OCI-LY1 (cell line): ENCODE measurements at regions not wholly inside any gene's neighbourhood (a gene's known extent, or its start where the extent isn't known, plus 50 kb on each side); places are given as distances from the start of the nearest gene placed in this dataset.
"Not testable (repeated sequence)": the region's sequence is repeated elsewhere in the genome, so short reads cannot be mapped to it uniquely, and the experiment has no call there.

Experiments used
- H2AFZ ChIP-seq: fragments of 200-600 bp; sonication (generic), shearing (Covaris generic); 2 replicates; pipeline ENCODE4 v1.6.0; 2014; ENCODE audit warnings: antibody characterized with exemption, mild to moderate bottlenecking, low read length
- H3F3A ChIP-seq: fragments of 200-600 bp; sonication (generic), shearing (Covaris generic); 2 replicates; pipeline ENCODE4 v1.6.0; 2014; ENCODE audit warnings: mild to moderate bottlenecking, antibody characterized with exemption, low read length, moderate library complexity; ENCODE audit not compliant: insufficient read depth
- H3K27ac ChIP-seq: fragments of 200-600 bp; sonication (generic); 2 replicates; pipeline ENCODE4 v1.5.1; 2014; ENCODE audit warnings: low read length, mixed run types, mild to moderate bottlenecking, low read depth; ENCODE audit not compliant: poor library complexity, severe bottlenecking
- H3K27me3 ChIP-seq: fragments of 200-600 bp; sonication (generic); 2 replicates; pipeline ENCODE4 v1.6.0; 2014; ENCODE audit warnings: antibody characterized with exemption, mild to moderate bottlenecking, low read length, moderate library complexity; ENCODE audit not compliant: insufficient read depth
- H3K36me3 ChIP-seq: fragments of 200-600 bp; sonication (generic); 2 replicates; pipeline ENCODE4 v1.6.1; 2014; ENCODE audit warnings: mild to moderate bottlenecking, antibody characterized with exemption, low read length, moderate library complexity, mixed read lengths; ENCODE audit not compliant: insufficient read depth
- H3K4me1 ChIP-seq: fragments of 200-600 bp; sonication (generic); 2 replicates; pipeline ENCODE4 v1.5.1; 2014; ENCODE audit warnings: mild to moderate bottlenecking, low read length, moderate library complexity; ENCODE audit not compliant: insufficient read depth, severe bottlenecking
- H3K4me2 ChIP-seq: fragments of 200-600 bp; sonication (generic), shearing (Covaris generic); 2 replicates; pipeline ENCODE4 v1.6.1; 2014; ENCODE audit warnings: low read length
- H3K4me3 ChIP-seq: fragments of 200-600 bp; sonication (generic); 2 replicates; pipeline ENCODE4 v1.5.1; 2014; ENCODE audit warnings: low read length, low read depth, mild to moderate bottlenecking, mixed read lengths; ENCODE audit not compliant: poor library complexity, severe bottlenecking
- H3K79me2 ChIP-seq: fragments of 200-600 bp; shearing (Covaris generic); 2 replicates; pipeline ENCODE4 v1.6.1; 2016; ENCODE audit warnings: mixed run types, low read length, mixed read lengths; ENCODE audit not compliant: insufficient read depth
- H3K9ac ChIP-seq: fragments of 200-600 bp; sonication (generic), shearing (Covaris generic); 2 replicates; pipeline ENCODE4 v1.6.1; 2014; ENCODE audit warnings: mild to moderate bottlenecking, low read length, mixed read lengths
- H3K9me2 ChIP-seq: fragments of 200-600 bp; sonication (generic), shearing (Covaris generic); 2 replicates; pipeline ENCODE4 v1.6.1; 2014; ENCODE audit warnings: low read depth, mild to moderate bottlenecking, low read length, mixed read lengths
- H3K9me3 ChIP-seq: fragments of 200-600 bp; shearing (Covaris generic); 2 replicates; pipeline ENCODE4 v1.6.1; 2014; ENCODE audit warnings: low read length, mixed read lengths
- H4K20me1 ChIP-seq: fragments of 200-600 bp; sonication (generic), shearing (Covaris generic); 2 replicates; pipeline ENCODE4 v1.6.0; 2016; ENCODE audit warnings: mild to moderate bottlenecking, low read length; ENCODE audit not compliant: insufficient read depth
- EZH2 ChIP-seq: fragments of 200-600 bp; sonication (generic), shearing (Covaris generic); IDR thresholded peaks from 2 replicates; pipeline ENCODE4 v1.8.0; 2017; ENCODE audit warnings: borderline replicate concordance, mixed run types, mild to moderate bottlenecking, antibody characterized with exemption, low read length, moderate library complexity, mixed read lengths
- TF ChIP-seq, protein P1 (sequence below): fragments of 200-600 bp; sonication (generic), shearing (Covaris generic); IDR thresholded peaks from 2 replicates; pipeline ENCODE4 v1.5.1; 2017; ENCODE audit warnings: mild to moderate bottlenecking, antibody characterized with exemption, low read length, moderate library complexity, mixed read lengths

DNA sequence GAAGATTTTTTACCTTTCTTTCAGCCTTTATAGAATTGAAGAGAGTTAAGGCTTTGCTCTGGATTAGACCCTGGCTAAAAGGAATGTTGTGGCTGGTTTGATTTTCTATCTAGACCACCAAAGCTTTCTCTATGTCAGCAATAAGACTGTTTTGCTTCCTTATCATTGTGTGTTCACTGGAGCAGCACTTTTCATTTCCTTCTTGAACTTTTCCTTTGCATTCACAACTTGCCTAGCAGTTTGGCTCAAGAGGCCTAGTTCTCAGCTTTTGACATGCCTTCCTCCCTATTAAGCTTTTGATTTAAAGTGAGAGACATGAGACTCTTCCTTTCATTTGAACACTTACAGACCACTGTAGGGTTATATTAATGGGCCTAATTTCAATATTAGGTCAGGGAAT lies 64.1 kb upstream of the USP15 start:
- Histone ChIP-seq H3K27me3 (no peaks in the 10 kb centered on the region), H3K4me1 (no peaks in the 10 kb centered on the region), H3K9ac (no peak overlapping the region), H3K27ac (no peak overlapping the region), H3K36me3 (no peaks in the 10 kb centered on the region), H3K9me2 (no peaks in the 10 kb centered on the region), H3K4me2 (no peak overlapping the region), H2AFZ (no peak overlapping the region), H3F3A (no peaks in the 10 kb centered on the region), H3K4me3 (no peak overlapping the region), H3K79me2 (no peaks in the 10 kb centered on the region), H3K9me3 (no peaks in the 10 kb centered on the region), H4K20me1 (no peaks in the 10 kb centered on the region)
- TF ChIP-seq, protein P1, sequence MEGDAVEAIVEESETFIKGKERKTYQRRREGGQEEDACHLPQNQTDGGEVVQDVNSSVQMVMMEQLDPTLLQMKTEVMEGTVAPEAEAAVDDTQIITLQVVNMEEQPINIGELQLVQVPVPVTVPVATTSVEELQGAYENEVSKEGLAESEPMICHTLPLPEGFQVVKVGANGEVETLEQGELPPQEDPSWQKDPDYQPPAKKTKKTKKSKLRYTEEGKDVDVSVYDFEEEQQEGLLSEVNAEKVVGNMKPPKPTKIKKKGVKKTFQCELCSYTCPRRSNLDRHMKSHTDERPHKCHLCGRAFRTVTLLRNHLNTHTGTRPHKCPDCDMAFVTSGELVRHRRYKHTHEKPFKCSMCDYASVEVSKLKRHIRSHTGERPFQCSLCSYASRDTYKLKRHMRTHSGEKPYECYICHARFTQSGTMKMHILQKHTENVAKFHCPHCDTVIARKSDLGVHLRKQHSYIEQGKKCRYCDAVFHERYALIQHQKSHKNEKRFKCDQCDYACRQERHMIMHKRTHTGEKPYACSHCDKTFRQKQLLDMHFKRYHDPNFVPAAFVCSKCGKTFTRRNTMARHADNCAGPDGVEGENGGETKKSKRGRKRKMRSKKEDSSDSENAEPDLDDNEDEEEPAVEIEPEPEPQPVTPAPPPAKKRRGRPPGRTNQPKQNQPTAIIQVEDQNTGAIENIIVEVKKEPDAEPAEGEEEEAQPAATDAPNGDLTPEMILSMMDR, result no peak
- TF ChIP-seq EZH2, result no peak

DNA sequence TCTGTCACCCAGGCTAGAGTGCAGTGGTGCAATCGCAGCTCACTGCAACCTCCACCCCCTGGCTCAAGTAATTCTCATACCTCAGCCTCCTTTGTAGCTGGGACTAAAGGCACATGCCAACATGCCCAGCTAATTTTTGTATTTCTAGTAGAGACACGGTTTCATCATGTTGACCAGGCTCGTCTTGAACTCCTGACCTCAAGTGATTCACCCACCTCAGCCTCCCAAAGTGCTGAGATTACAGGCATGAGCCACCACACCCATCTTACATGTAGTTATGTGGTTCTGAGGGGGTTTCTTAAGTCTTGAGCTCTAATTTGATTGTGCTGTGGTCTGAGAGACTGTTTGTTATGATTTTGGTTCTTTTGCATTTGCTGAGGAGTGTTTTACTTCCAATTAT lies 57.3 kb upstream of the USP15 start:
- H3K9me3 ChIP-seq, H3K27ac ChIP-seq, H3K4me2 ChIP-seq, H3K27me3 ChIP-seq, H2AFZ ChIP-seq, H3K9ac ChIP-seq, H3K4me1 ChIP-seq, H3K4me3 ChIP-seq, H3F3A ChIP-seq, H4K20me1 ChIP-seq, H3K9me2 ChIP-seq, H3K36me3 ChIP-seq, H3K79me2 ChIP-seq: not testable (repeated sequence)

DNA sequence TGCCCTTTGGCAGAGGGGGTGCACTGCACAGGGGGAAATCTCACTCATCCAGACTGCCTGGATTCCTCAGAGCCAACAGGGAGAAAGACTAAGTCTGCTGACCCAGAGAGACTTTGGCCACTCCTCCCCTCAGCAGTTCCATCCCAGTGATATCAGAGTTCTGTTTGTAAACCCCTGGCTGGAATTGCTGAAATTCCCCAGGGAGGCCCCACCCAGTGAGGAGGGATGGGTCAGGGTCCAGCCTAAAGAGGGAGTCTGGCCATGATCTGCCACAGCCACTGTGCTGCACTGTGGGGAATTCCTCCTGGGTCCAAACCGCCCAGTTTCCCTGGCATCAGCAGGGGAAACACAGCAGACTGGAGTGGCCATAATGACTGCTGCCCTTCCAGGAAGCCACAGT lies 54.9 kb upstream of the USP15 start:
- Histone ChIP-seq H4K20me1 (no peaks in the 10 kb centered on the region), H3K27me3 (no peaks in the 10 kb centered on the region), H3K36me3 (no peaks in the 10 kb centered on the region), H3K4me3 (no peak overlapping the region), H3K9ac (no peak overlapping the region), H2AFZ (no peak overlapping the region), H3K4me1 (no peaks in the 10 kb centered on the region), H3K79me2 (no peaks in the 10 kb centered on the region), H3K9me3 (no peaks in the 10 kb centered on the region), H3K27ac (no peak overlapping the region), H3F3A (no peaks in the 10 kb centered on the region), H3K4me2 (no peak overlapping the region), H3K9me2 (no peaks in the 10 kb centered on the region)
- no peak for TF ChIP-seq EZH2
- TF ChIP-seq, protein P1, result no peak

DNA sequence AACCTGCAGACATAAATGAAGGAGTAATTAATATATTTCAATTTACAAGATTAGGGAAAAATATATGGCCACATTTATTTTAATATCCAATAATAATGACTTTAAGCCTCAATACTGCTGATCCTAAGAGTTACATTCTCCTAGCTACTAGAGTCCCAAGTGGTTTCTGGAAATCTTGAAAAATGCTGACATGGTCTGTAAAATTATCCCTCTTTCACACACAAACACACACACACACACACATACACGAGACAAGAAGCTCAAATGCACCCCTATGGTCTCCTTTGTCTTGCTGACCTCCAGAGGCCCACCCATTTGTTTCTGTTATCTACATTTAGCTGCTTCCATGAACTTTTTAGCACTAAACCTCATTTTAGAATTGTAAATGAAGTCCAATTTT lies 53.0 kb upstream of the USP15 start:
- Histone ChIP-seq H3K9me3 (no peaks in the 10 kb centered on the region), H3K4me1 (no peaks in the 10 kb centered on the region), H3F3A (no peaks in the 10 kb centered on the region), H3K27me3 (no peaks in the 10 kb centered on the region), H4K20me1 (no peaks in the 10 kb centered on the region), H3K79me2 (no peaks in the 10 kb centered on the region), H3K4me2 (no peak overlapping the region), H3K4me3 (no peak overlapping the region), H3K36me3 (no peaks in the 10 kb centered on the region), H3K9ac (no peak overlapping the region), H3K9me2 (no peaks in the 10 kb centered on the region), H3K27ac (no peak overlapping the region), H2AFZ (no peak overlapping the region)
- TF ChIP-seq, protein P1, result no peak
- no peak for TF ChIP-seq EZH2
